HG02884 (cell line): ENCODE measurements at regions not wholly inside any gene's neighbourhood (a gene's known extent, or its start where the extent isn't known, plus 50 kb on each side); places are given as distances from the start of the nearest gene placed in this dataset.
"Not testable (repeated sequence)": the region's sequence is repeated elsewhere in the genome, so short reads cannot be mapped to it uniquely, and the experiment has no call there.

Experiments used
- ATAC-seq: cut with Tn5 transposase; IDR thresholded peaks from one replicate; pipeline ENCODE4 v1.9.1; 2021; ENCODE audit warnings: mild to moderate bottlenecking, moderate library complexity; ENCODE audit not compliant: unreplicated experiment

- no peak for ATAC-seq
Measured at GRCh38 chr10:28733245-28733644, 55.9 kb downstream of the BAMBI start.

GRCh38 chr10:28733647-28734046 is 56.3 kb downstream of the BAMBI start:
- ATAC-seq, result no peak

GRCh38 chr10:28734938-28735759 is 57.8 kb downstream of the BAMBI start:
- ATAC-seq, result no peak

- no peak for ATAC-seq
Measured at GRCh38 chr10:28737096-28737495, 59.8 kb downstream of the BAMBI start.

GRCh38 chr10:28738200-28738599 is 60.9 kb downstream of the BAMBI start:
- ATAC-seq, result no peak

GRCh38 chr10:28743576-28743975 is 66.3 kb downstream of the BAMBI start:
- ATAC-seq, result no peak

GRCh38 chr10:28744069-28744768 is 66.9 kb downstream of the BAMBI start:
- ATAC-seq, result no peak

- no peak for ATAC-seq
Measured at GRCh38 chr10:28754930-28755718, 77.8 kb downstream of the BAMBI start.

GRCh38 chr10:28761084-28761846 is 83.9 kb downstream of the BAMBI start:
- ATAC-seq, result no peak

- no peak for ATAC-seq
Measured at GRCh38 chr10:28763471-28764170, 86.3 kb downstream of the BAMBI start.

GRCh38 chr10:28765641-28766040 is 88.3 kb downstream of the BAMBI start:
- no peak for ATAC-seq

- ATAC-seq, result no peak
Measured at GRCh38 chr10:28768227-28768626, 90.9 kb downstream of the BAMBI start.

GRCh38 chr10:28769091-28769604 is 91.8 kb downstream of the BAMBI start:
- ATAC-seq, result no peak

- ATAC-seq, result not testable (repeated sequence)
Measured at GRCh38 chr10:28771580-28772090, 94.3 kb downstream of the BAMBI start.

- no peak for ATAC-seq
Measured at GRCh38 chr10:28774051-28774995, 97.0 kb downstream of the BAMBI start.

GRCh38 chr10:28775773-28776172 is 98.5 kb downstream of the BAMBI start:
- ATAC-seq, result no peak

- ATAC-seq, result no peak
Measured at GRCh38 chr10:28776519-28776918, 99.2 kb downstream of the BAMBI start.

GRCh38 chr10:28777911-28778310 is 100.6 kb downstream of the BAMBI start:
- ATAC-seq, result no peak

- ATAC-seq, result no peak
Measured at GRCh38 chr10:28778524-28778923, 101.2 kb downstream of the BAMBI start.
